ENCODE measurements at regions not wholly inside any gene's neighbourhood (a gene's known extent, or its start where the extent isn't known, plus 50 kb on each side); places are given as distances from the start of the nearest gene placed in this dataset.

DNA sequence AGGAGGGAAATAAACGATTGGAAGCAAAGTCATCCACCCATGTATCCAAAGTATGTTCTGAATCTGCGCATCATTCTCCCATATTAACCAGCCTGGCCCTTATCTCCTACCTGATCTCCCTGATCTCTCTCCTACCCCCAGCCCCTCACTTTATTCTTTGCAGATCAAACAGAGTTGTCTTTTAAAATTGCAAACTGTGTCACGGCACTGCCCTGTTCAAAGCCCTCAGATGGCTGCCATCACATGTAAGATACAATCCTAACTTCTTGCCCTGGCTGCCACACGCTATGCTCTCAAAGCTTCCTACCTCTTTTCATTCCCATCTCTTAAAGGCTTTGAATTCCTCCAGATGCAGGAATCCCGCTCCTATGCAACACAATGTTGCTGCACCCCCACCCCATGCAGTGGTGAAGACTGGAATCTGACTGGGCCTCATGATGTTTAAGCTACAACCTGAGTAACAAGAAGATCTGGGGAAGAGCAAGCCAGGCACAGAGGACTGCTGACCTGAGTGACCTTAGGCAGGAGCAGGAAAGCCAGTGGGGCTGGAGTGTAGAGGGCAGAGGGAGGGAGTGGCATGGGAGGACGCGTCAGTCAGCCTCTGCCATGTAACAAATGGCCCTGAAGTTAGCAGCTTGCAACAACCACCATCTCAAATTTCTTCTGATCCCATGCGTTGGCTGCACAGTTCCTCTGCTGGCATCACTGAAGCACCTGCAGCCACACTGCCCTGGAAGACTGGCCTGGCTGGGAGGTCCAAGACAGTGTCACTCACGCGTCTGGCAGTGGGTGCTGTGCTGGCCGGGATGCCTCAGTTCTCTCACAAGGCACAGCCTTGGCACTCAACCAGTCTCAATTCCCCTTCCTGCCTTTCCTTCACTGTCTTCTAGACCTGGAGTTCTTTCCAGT lies 382.8 kb downstream of the BCL11B start:
- no peaks in the 10 kb centered on the region for H3K9me3 ChIP-seq (ENCODE audit: control insufficient read depth in 2 of 3, insufficient read depth in 1 of 3, low read length in 3 of 3)
- intact Hi-C loops (cut with DNase I), result no loop called here
- no peak for DNase-seq
- FAIRE-seq, result no peak
- H3K27me3 ChIP-seq (ENCODE audit: control insufficient read depth, insufficient read depth, low read length), result no peaks in the 10 kb centered on the region
- no peaks in the 10 kb centered on the region for H3K36me3 ChIP-seq (ENCODE audit: control insufficient read depth in 2 of 3, insufficient read depth in 3 of 3, low read length in 3 of 3)
- H3K4me1 ChIP-seq (ENCODE audit: control insufficient read depth in 2 of 3, insufficient read depth in 2 of 3, low read depth in 1 of 3, low read length in 3 of 3), result no peaks in the 10 kb centered on the region
- H3K9ac ChIP-seq (ENCODE audit: low read length in 3 of 3), result no peak overlapping the region
- H3K27ac ChIP-seq (ENCODE audit: low read depth in 2 of 2, low read length in 2 of 2), result no peak overlapping the region
- no peak overlapping the region for H3K4me3 ChIP-seq (ENCODE audit: low read length in 3 of 3)
- TF ChIP-seq CTCF (IDR thresholded peaks at IDR 0.05; ENCODE audit: borderline replicate concordance, extremely low read depth, insufficient read depth), result no peak

GRCh38 chr14:98889836-98890185 lies 382.2 kb downstream of the BCL11B start:
- H3K4me3 ChIP-seq (ENCODE audit: low read length in 3 of 3), result no peak overlapping the region
- no peaks in the 10 kb centered on the region for H3K4me1 ChIP-seq (ENCODE audit: control insufficient read depth in 2 of 3, insufficient read depth in 2 of 3, low read depth in 1 of 3, low read length in 3 of 3)
- H3K27ac ChIP-seq (ENCODE audit: low read depth in 2 of 2, low read length in 2 of 2), result no peak overlapping the region
- no peak for FAIRE-seq
- intact Hi-C loops (cut with DNase I), result no loop called here
- no peaks in the 10 kb centered on the region for H3K27me3 ChIP-seq (ENCODE audit: control insufficient read depth, insufficient read depth, low read length)
- no peaks in the 10 kb centered on the region for H3K9me3 ChIP-seq (ENCODE audit: control insufficient read depth in 2 of 3, insufficient read depth in 1 of 3, low read length in 3 of 3)
- no peak for DNase-seq
- no peak for TF ChIP-seq CTCF (IDR thresholded peaks at IDR 0.05; ENCODE audit: borderline replicate concordance, extremely low read depth, insufficient read depth)
- no peaks in the 10 kb centered on the region for H3K36me3 ChIP-seq (ENCODE audit: control insufficient read depth in 2 of 3, insufficient read depth in 3 of 3, low read length in 3 of 3)
- H3K9ac ChIP-seq (ENCODE audit: low read length in 3 of 3), result no peak overlapping the region

- H3K4me3 ChIP-seq (ENCODE audit: low read length in 3 of 3), result no peak overlapping the region
- H3K4me1 ChIP-seq (ENCODE audit: control insufficient read depth in 2 of 3, insufficient read depth in 2 of 3, low read depth in 1 of 3, low read length in 3 of 3), result no peaks in the 10 kb centered on the region
- H3K9ac ChIP-seq (ENCODE audit: low read length in 3 of 3), result no peak overlapping the region
- no peaks in the 10 kb centered on the region for H3K36me3 ChIP-seq (ENCODE audit: control insufficient read depth in 2 of 3, insufficient read depth in 3 of 3, low read length in 3 of 3)
- H3K27me3 ChIP-seq (ENCODE audit: control insufficient read depth, insufficient read depth, low read length), result no peaks in the 10 kb centered on the region
- no peak for TF ChIP-seq CTCF (IDR thresholded peaks at IDR 0.05; ENCODE audit: borderline replicate concordance, extremely low read depth, insufficient read depth)
- no peak overlapping the region for H3K27ac ChIP-seq (ENCODE audit: low read depth in 2 of 2, low read length in 2 of 2)
- DNase-seq, result peak in 1 of 5 donors; percentile 12
- no peak for FAIRE-seq
- H3K9me3 ChIP-seq (ENCODE audit: control insufficient read depth in 2 of 3, insufficient read depth in 1 of 3, low read length in 3 of 3), result no peaks in the 10 kb centered on the region
- intact Hi-C loops (cut with DNase I), result no loop called here
Measured at GRCh38 chr14:98890556-98891340, 381.2 kb downstream of the BCL11B start.

All from kidney (tissue), 13 donors.